HG03439 (cell line): ENCODE measurements at regions not wholly inside any gene's neighbourhood (a gene's known extent, or its start where the extent isn't known, plus 50 kb on each side); places are given as distances from the start of the nearest gene placed in this dataset.

Source experiments
- ATAC-seq: cut with Tn5 transposase; IDR thresholded peaks from one replicate; pipeline ENCODE4 v1.9.1; 2021; ENCODE audit warnings: mild to moderate bottlenecking, moderate library complexity; ENCODE audit not compliant: unreplicated experiment

- no peak for ATAC-seq
Observed at GRCh38 chr4:59831746-59832145, 1368.4 kb upstream of the ADGRL3 start.

GRCh38 chr4:59834943-59835342, 1365.2 kb upstream of the ADGRL3 start:
- no peak for ATAC-seq

GRCh38 chr4:59837751-59838150, 1362.4 kb upstream of the ADGRL3 start:
- ATAC-seq, result no peak

GRCh38 chr4:59838236-59838635, 1361.9 kb upstream of the ADGRL3 start:
- ATAC-seq, result no peak

- no peak for ATAC-seq
Observed at GRCh38 chr4:59841698-59842097, 1358.4 kb upstream of the ADGRL3 start.

GRCh38 chr4:59848457-59848856, 1351.7 kb upstream of the ADGRL3 start:
- ATAC-seq, result no peak

GRCh38 chr4:59855630-59856352, 1344.3 kb upstream of the ADGRL3 start:
- ATAC-seq, result no peak

- ATAC-seq, result no peak
Observed at GRCh38 chr4:59869056-59869455, 1331.1 kb upstream of the ADGRL3 start.

GRCh38 chr4:59869559-59869958, 1330.6 kb upstream of the ADGRL3 start:
- no peak for ATAC-seq

- ATAC-seq, result no peak
Observed at GRCh38 chr4:59881632-59882031, 1318.5 kb upstream of the ADGRL3 start.

GRCh38 chr4:59904331-59904730, 1295.8 kb upstream of the ADGRL3 start:
- ATAC-seq, result no peak

- no peak for ATAC-seq
Observed at GRCh38 chr4:59920416-59920815, 1279.7 kb upstream of the ADGRL3 start.

- no peak for ATAC-seq
Observed at GRCh38 chr4:59925290-59925689, 1274.8 kb upstream of the ADGRL3 start.

- ATAC-seq, result no peak
Observed at GRCh38 chr4:59936566-59936965, 1263.6 kb upstream of the ADGRL3 start.

GRCh38 chr4:59938166-59938565, 1262.0 kb upstream of the ADGRL3 start:
- ATAC-seq, result no peak

- no peak for ATAC-seq
Observed at GRCh38 chr4:59945277-59945676, 1254.8 kb upstream of the ADGRL3 start.

GRCh38 chr4:59945716-59946115, 1254.4 kb upstream of the ADGRL3 start:
- ATAC-seq, result no peak

GRCh38 chr4:59956366-59956765, 1243.8 kb upstream of the ADGRL3 start:
- no peak for ATAC-seq

GRCh38 chr4:59960143-59960542, 1240.0 kb upstream of the ADGRL3 start:
- ATAC-seq, result no peak

GRCh38 chr4:59966758-59967157, 1233.4 kb upstream of the ADGRL3 start:
- ATAC-seq, result no peak

GRCh38 chr4:59968796-59969195, 1231.3 kb upstream of the ADGRL3 start:
- no peak for ATAC-seq

- ATAC-seq, result no peak
Observed at GRCh38 chr4:59969909-59970308, 1230.2 kb upstream of the ADGRL3 start.

- ATAC-seq, result no peak
Observed at GRCh38 chr4:59971952-59972351, 1228.2 kb upstream of the ADGRL3 start.
